H9 (cell line): ENCODE measurements at regions not wholly inside any gene's neighbourhood (a gene's known extent, or its start where the extent isn't known, plus 50 kb on each side); places are given as distances from the start of the nearest gene placed in this dataset.
A peak's percentile ranks its signal among the peaks of the same experiment; 100 is the strongest.

Source experiments
- DNase-seq: peaks from one replicate; pipeline ENCODE4 v3.0.0-alpha.2; 2017
- H2AFZ ChIP-seq: one replicate; pipeline ENCODE4 v1.6.1; 2013; ENCODE audit warnings: mild to moderate bottlenecking, low read length, control low read depth, moderate library complexity
- H2AK5ac ChIP-seq: 2 replicates; pipeline ENCODE4 v1.6.1; 2013; ENCODE audit warnings: low read length, control low read depth, mixed read lengths; ENCODE audit not compliant: insufficient read length
- H2BK120ac ChIP-seq: one replicate; pipeline ENCODE4 v1.6.1; 2013; ENCODE audit warnings: low read depth, mild to moderate bottlenecking, low read length, control low read depth, inconsistent platforms; ENCODE audit not compliant: poor library complexity, severe bottlenecking
- H2BK12ac ChIP-seq: 2 replicates; pipeline ENCODE4 v1.6.1; 2013; ENCODE audit warnings: low read length, control low read depth, mixed read lengths, low read depth; ENCODE audit not compliant: insufficient read length
- H2BK15ac ChIP-seq: 2 replicates; pipeline ENCODE4 v1.6.1; 2013; ENCODE audit warnings: low read depth, low read length, control low read depth
- H2BK20ac ChIP-seq: one replicate; pipeline ENCODE4 v1.6.1; 2013; ENCODE audit warnings: low read depth, mild to moderate bottlenecking, low read length, control low read depth, inconsistent platforms; ENCODE audit not compliant: poor library complexity, severe bottlenecking
- H2BK5ac ChIP-seq: 2 replicates; pipeline ENCODE4 v1.6.1; 2013; ENCODE audit warnings: low read length, control low read depth, mixed read lengths; ENCODE audit not compliant: insufficient read length
- H3K14ac ChIP-seq: 2 replicates; pipeline ENCODE4 v1.6.1; 2013; ENCODE audit warnings: low read length, control low read depth; ENCODE audit not compliant: insufficient read depth
- H3K18ac ChIP-seq: 2 replicates; pipeline ENCODE4 v1.6.1; 2013; ENCODE audit warnings: low read depth, mild to moderate bottlenecking, mixed read lengths, low read length, control low read depth; ENCODE audit not compliant: insufficient read length
- H3K23ac ChIP-seq: 2 replicates; pipeline ENCODE4 v1.6.1; 2013; ENCODE audit warnings: low read length, control low read depth, mixed read lengths, low read depth; ENCODE audit not compliant: insufficient read length
- H3K23me2 ChIP-seq: 2 replicates; pipeline ENCODE4 v1.6.1; 2013; ENCODE audit warnings: low read depth, mild to moderate bottlenecking, mixed read lengths, low read length, control low read depth; ENCODE audit not compliant: insufficient read length, poor library complexity, severe bottlenecking
- H3K27ac ChIP-seq: 2 replicates; pipeline ENCODE4 v1.5.1; 2013; ENCODE audit warnings: low read length, control low read depth, mixed read lengths, low read depth; ENCODE audit not compliant: insufficient read length
- H3K27me3 ChIP-seq: 2 replicates; pipeline ENCODE4 v1.6.1; 2013; ENCODE audit warnings: low read length, control low read depth, inconsistent platforms; ENCODE audit not compliant: insufficient read depth
- H3K4ac ChIP-seq: 2 replicates; pipeline ENCODE4 v1.6.1; 2013; ENCODE audit warnings: low read depth, mild to moderate bottlenecking, control low read depth, inconsistent platforms, low read length, moderate library complexity
- H3K4me1 ChIP-seq: 2 replicates; pipeline ENCODE4 v1.6.1; 2013; ENCODE audit warnings: low read length, control low read depth, inconsistent platforms; ENCODE audit not compliant: insufficient read depth
- H3K4me2 ChIP-seq: 2 replicates; pipeline ENCODE4 v1.6.1; 2013; ENCODE audit warnings: low read length, control low read depth, mixed read lengths; ENCODE audit not compliant: insufficient read length, insufficient read depth
- H3K56ac ChIP-seq: 2 replicates; pipeline ENCODE4 v1.6.1; 2013; ENCODE audit warnings: low read depth, mild to moderate bottlenecking, mixed read lengths, low read length, control low read depth; ENCODE audit not compliant: insufficient read length
- H3K79me1 ChIP-seq: 2 replicates; pipeline ENCODE4 v1.6.1; 2013; ENCODE audit warnings: low read depth, mild to moderate bottlenecking, moderate library complexity, low read length, control low read depth, inconsistent platforms; ENCODE audit not compliant: insufficient read depth, poor library complexity, severe bottlenecking
- H3K79me2 ChIP-seq: 2 replicates; pipeline ENCODE4 v1.6.1; 2013; ENCODE audit warnings: low read length, control low read depth, inconsistent platforms; ENCODE audit not compliant: insufficient read depth
- H3K9ac ChIP-seq: 2 replicates; pipeline ENCODE4 v1.6.1; 2013; ENCODE audit warnings: low read length, control low read depth, mixed read lengths; ENCODE audit not compliant: insufficient read length; ENCODE audit errors: extremely low read depth
- H3K9me3 ChIP-seq: one replicate; pipeline ENCODE4 v1.6.1; 2013; ENCODE audit warnings: low read depth, low read length, inconsistent platforms; ENCODE audit not compliant: control insufficient read depth
- H3T11ph ChIP-seq: one replicate; pipeline ENCODE4 v1.6.1; 2013; ENCODE audit warnings: mild to moderate bottlenecking, low read length, control low read depth, inconsistent platforms
- H4K20me1 ChIP-seq: one replicate; pipeline ENCODE4 v1.6.1; 2013; ENCODE audit not compliant: control insufficient read depth, insufficient read length, insufficient read depth
- H4K5ac ChIP-seq: 2 replicates; pipeline ENCODE4 v1.6.1; 2013; ENCODE audit warnings: low read depth, mild to moderate bottlenecking, mixed read lengths, low read length, control low read depth; ENCODE audit not compliant: insufficient read length
- H4K8ac ChIP-seq: replicated peaks from 2 replicates; pipeline ENCODE4 v1.6.1; 2013; ENCODE audit warnings: low read length, control low read depth, mixed read lengths, low read depth; ENCODE audit not compliant: insufficient read length
- H4K91ac ChIP-seq: 2 replicates; pipeline ENCODE4 v1.6.1; 2013; ENCODE audit warnings: low read depth, mild to moderate bottlenecking, moderate library complexity, mixed read lengths, low read length, control low read depth; ENCODE audit not compliant: insufficient read length
- H3K27ac Mint-ChIP-seq, 3 experiments: 2 replicates in 2 of 3; 3 replicates in 1 of 3; pipeline ENCODE4 v1.8.0; 2020 to 2021; ENCODE audit warnings: mixed read lengths in 3 of 3, mild to moderate bottlenecking in 1 of 3, moderate library complexity in 1 of 3
- H3K27me3 Mint-ChIP-seq: 2 replicates; pipeline ENCODE4 v1.8.0; 2021; ENCODE audit warnings: low read depth, mild to moderate bottlenecking, moderate library complexity, mixed read lengths
- H3K36me3 Mint-ChIP-seq, 3 experiments: 2 replicates in 2 of 3; 3 replicates in 1 of 3; pipeline ENCODE4 v1.8.0; 2020 to 2021; ENCODE audit warnings: low read depth in 3 of 3, mixed read lengths in 3 of 3; ENCODE audit not compliant: insufficient read depth in 1 of 3
- H3K4me1 Mint-ChIP-seq, 2 experiments: 2 replicates each; pipeline ENCODE4 v1.8.0; 2020; ENCODE audit warnings: mixed read lengths in 2 of 2
- H3K4me3 Mint-ChIP-seq, 2 experiments: 2 replicates in 1 of 2; 3 replicates in 1 of 2; pipeline ENCODE4 v1.8.0; 2020 to 2021; ENCODE audit warnings: mild to moderate bottlenecking in 2 of 2, mixed read lengths in 2 of 2, moderate library complexity in 1 of 2
- H3K9me3 Mint-ChIP-seq, 2 experiments: 2 replicates in 1 of 2; 3 replicates in 1 of 2; pipeline ENCODE4 v1.8.0; 2020; ENCODE audit warnings: mild to moderate bottlenecking in 2 of 2, mixed read lengths in 2 of 2, moderate library complexity in 1 of 2
- CTCF ChIP-seq: fragments of 200-600 bp; sonication (generic); conservative IDR thresholded peaks from 3 replicates; pipeline ENCODE4 v1.8.0; 2021; ENCODE audit warnings: antibody characterized with exemption, mild to moderate bottlenecking
- WGBS: extraction: QIAGEN DNeasy Blood & Tissue Kit; methylation state at CpG from one replicate; pipeline ENCODE4 v1.1.7; 2013; ENCODE audit warnings: missing lambda C conversion rate, low lambda C conversion rate, mixed read lengths; ENCODE audit not compliant: insufficient read length; ENCODE audit errors: extremely low coverage; 5-methylcytosine and 5-hydroxymethylcytosine counted together

- Histone ChIP-seq H3K9me3 (no peaks in the 10 kb centered on the region), H3K14ac (no peak overlapping the region), H3K27ac (no peak overlapping the region), H3K79me2 (no peaks in the 10 kb centered on the region), H3K56ac (no peak overlapping the region), H3K9ac (no peak overlapping the region), H3K27me3 (no peaks in the 10 kb centered on the region; the same call in 1 of the 2 replicates), H3K4me2 (no peak overlapping the region), H4K20me1 (no peaks in the 10 kb centered on the region), H2BK20ac (no peak overlapping the region), H2BK12ac (no peak overlapping the region), H2BK15ac (no peak overlapping the region), H3K4me1 (no peaks in the 10 kb centered on the region), H3K23me2 (no peaks in the 10 kb centered on the region), H4K5ac (no peak overlapping the region), H2AK5ac (no peak overlapping the region), H2AFZ (no peak overlapping the region), H3K18ac (no peak overlapping the region), H4K91ac (no peak overlapping the region), H2BK5ac (no peak overlapping the region), H3K79me1 (no peaks in the 10 kb centered on the region), H3K23ac (no peak overlapping the region), H2BK120ac (no peak overlapping the region), H3T11ph (no peak overlapping the region), H4K8ac (no peak overlapping the region), H3K4ac (no peak overlapping the region)
- peak; percentile 21 for DNase-seq
- Mint-ChIP-seq H3K4me1 (0 out of 4 replicates have a peak, but pooled peaks cover 0 to 2% of the 10 kb centered on the region in 2 experiments), H3K27ac (no peak overlapping the region; a peak in 1 of 7 replicates), H3K27me3 (peaks cover 8% of the 10 kb centered on the region), H3K36me3 (no peaks in the 10 kb centered on the region), H3K4me3 (no peak overlapping the region), H3K9me3 (no peaks in the 10 kb centered on the region)
- TF ChIP-seq CTCF = no peak
- WGBS = no CpG with 5 or more reads among the region's 9 CpGs
Observed at GRCh38 chr2:238578256-238578655, 151.5 kb downstream of the ASB1 start.
